ENCODE measurements at regions not wholly inside any gene's neighbourhood (a gene's known extent, or its start where the extent isn't known, plus 50 kb on each side); places are given as distances from the start of the nearest gene placed in this dataset.

GRCh38 chr14:79971330-79971729 lies 240.0 kb downstream of the DIO2 start:
- no peak for TF ChIP-seq BACH2 (CRISPR knock-in tag; IDR thresholded peaks at IDR 0.05; ENCODE audit: borderline replicate concordance)
- no peak for TF ChIP-seq ZFP3 (CRISPR knock-in tag; IDR thresholded peaks at IDR 0.05)
- no peak for TF ChIP-seq RARB (CRISPR knock-in tag; IDR thresholded peaks at IDR 0.05)
- TF ChIP-seq, protein P1, sequence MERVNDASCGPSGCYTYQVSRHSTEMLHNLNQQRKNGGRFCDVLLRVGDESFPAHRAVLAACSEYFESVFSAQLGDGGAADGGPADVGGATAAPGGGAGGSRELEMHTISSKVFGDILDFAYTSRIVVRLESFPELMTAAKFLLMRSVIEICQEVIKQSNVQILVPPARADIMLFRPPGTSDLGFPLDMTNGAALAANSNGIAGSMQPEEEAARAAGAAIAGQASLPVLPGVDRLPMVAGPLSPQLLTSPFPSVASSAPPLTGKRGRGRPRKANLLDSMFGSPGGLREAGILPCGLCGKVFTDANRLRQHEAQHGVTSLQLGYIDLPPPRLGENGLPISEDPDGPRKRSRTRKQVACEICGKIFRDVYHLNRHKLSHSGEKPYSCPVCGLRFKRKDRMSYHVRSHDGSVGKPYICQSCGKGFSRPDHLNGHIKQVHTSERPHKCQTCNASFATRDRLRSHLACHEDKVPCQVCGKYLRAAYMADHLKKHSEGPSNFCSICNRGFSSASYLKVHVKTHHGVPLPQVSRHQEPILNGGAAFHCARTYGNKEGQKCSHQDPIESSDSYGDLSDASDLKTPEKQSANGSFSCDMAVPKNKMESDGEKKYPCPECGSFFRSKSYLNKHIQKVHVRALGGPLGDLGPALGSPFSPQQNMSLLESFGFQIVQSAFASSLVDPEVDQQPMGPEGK (CRISPR knock-in tag; IDR thresholded peaks at IDR 0.05; ENCODE audit: borderline replicate concordance) = no peak
- TF ChIP-seq CREB5 (CRISPR knock-in tag; IDR thresholded peaks at IDR 0.05; ENCODE audit: low read depth) = no peak
- no peak for TF ChIP-seq SNAI2 (CRISPR knock-in tag; IDR thresholded peaks at IDR 0.05)
- TF ChIP-seq, protein P2, sequence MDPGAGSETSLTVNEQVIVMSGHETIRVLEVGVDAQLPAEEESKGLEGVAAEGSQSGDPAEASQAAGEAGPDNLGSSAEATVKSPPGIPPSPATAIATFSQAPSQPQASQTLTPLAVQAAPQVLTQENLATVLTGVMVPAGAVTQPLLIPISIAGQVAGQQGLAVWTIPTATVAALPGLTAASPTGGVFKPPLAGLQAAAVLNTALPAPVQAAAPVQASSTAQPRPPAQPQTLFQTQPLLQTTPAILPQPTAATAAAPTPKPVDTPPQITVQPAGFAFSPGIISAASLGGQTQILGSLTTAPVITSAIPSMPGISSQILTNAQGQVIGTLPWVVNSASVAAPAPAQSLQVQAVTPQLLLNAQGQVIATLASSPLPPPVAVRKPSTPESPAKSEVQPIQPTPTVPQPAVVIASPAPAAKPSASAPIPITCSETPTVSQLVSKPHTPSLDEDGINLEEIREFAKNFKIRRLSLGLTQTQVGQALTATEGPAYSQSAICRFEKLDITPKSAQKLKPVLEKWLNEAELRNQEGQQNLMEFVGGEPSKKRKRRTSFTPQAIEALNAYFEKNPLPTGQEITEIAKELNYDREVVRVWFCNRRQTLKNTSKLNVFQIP (CRISPR knock-in tag; IDR thresholded peaks at IDR 0.05; ENCODE audit: borderline replicate concordance, low read depth) = no peak
- TF ChIP-seq ZNF70 (CRISPR knock-in tag; IDR thresholded peaks at IDR 0.05) = no peak
- TF ChIP-seq GLIS3 (CRISPR knock-in tag; IDR thresholded peaks at IDR 0.05) = no peak
- TF ChIP-seq ISL1 (CRISPR knock-in tag; IDR thresholded peaks at IDR 0.05) = no peak
- no peak for TF ChIP-seq TOX (CRISPR knock-in tag; IDR thresholded peaks at IDR 0.05; ENCODE audit: borderline replicate concordance)
- no peak for TF ChIP-seq TCF4 (CRISPR knock-in tag; IDR thresholded peaks at IDR 0.05; ENCODE audit: borderline replicate concordance)
